ENCODE measurements at regions not wholly inside any gene's neighbourhood (a gene's known extent, or its start where the extent isn't known, plus 50 kb on each side); places are given as distances from the start of the nearest gene placed in this dataset.

GRCh38 chr6:170075659-170076223 lies 215.1 kb downstream of the DLL1 start:
- no peaks in the 10 kb centered on the region for H3K27me3 ChIP-seq (ENCODE audit: insufficient read depth, low read length)
- no peak overlapping the region for H3K4me3 ChIP-seq (ENCODE audit: low read length)
- no peak overlapping the region for H3K27ac ChIP-seq (ENCODE audit: low read depth, low read length)
- WGBS: 81% methylated on average over 19 of the region's 19 CpGs
- H3K36me3 ChIP-seq (ENCODE audit: insufficient read depth, low read length): no peaks in the 10 kb centered on the region
- H3K4me1 ChIP-seq (ENCODE audit: insufficient read depth, low read length): no peaks in the 10 kb centered on the region
- peaks cover 6% of the 10 kb centered on the region for H3K9me3 ChIP-seq (ENCODE audit: insufficient read depth, low read depth, low read length)
- H3K9ac ChIP-seq (ENCODE audit: low read depth, low read length): no peak overlapping the region

GRCh38 chr6:170074907-170075306 lies 216.0 kb downstream of the DLL1 start:
- WGBS: 96% methylated on average over 17 of the region's 17 CpGs
- H3K4me3 ChIP-seq (ENCODE audit: low read length): no peak overlapping the region
- no peaks in the 10 kb centered on the region for H3K27me3 ChIP-seq (ENCODE audit: insufficient read depth, low read length)
- H3K27ac ChIP-seq (ENCODE audit: low read depth, low read length): no peak overlapping the region
- H3K9ac ChIP-seq (ENCODE audit: low read depth, low read length): no peak overlapping the region
- H3K36me3 ChIP-seq (ENCODE audit: insufficient read depth, low read length): no peaks in the 10 kb centered on the region
- peaks cover 12% of the 10 kb centered on the region for H3K9me3 ChIP-seq (ENCODE audit: insufficient read depth, low read depth, low read length)
- H3K4me1 ChIP-seq (ENCODE audit: insufficient read depth, low read length): no peaks in the 10 kb centered on the region

GRCh38 chr6:170074435-170074834 lies 216.4 kb downstream of the DLL1 start:
- H3K4me3 ChIP-seq (ENCODE audit: low read length): no peak overlapping the region
- H3K9ac ChIP-seq (ENCODE audit: low read depth, low read length): no peak overlapping the region
- no peaks in the 10 kb centered on the region for H3K36me3 ChIP-seq (ENCODE audit: insufficient read depth, low read length)
- WGBS: 91% methylated on average over 6 of the region's 6 CpGs
- H3K27me3 ChIP-seq (ENCODE audit: insufficient read depth, low read length): no peaks in the 10 kb centered on the region
- H3K27ac ChIP-seq (ENCODE audit: low read depth, low read length): no peak overlapping the region
- H3K9me3 ChIP-seq (ENCODE audit: insufficient read depth, low read depth, low read length): peaks cover 16% of the 10 kb centered on the region
- H3K4me1 ChIP-seq (ENCODE audit: insufficient read depth, low read length): no peaks in the 10 kb centered on the region

- H3K4me3 ChIP-seq (ENCODE audit: low read length): no peak overlapping the region
- peaks cover 18% of the 10 kb centered on the region for H3K9me3 ChIP-seq (ENCODE audit: insufficient read depth, low read depth, low read length)
- no peak overlapping the region for H3K27ac ChIP-seq (ENCODE audit: low read depth, low read length)
- H3K27me3 ChIP-seq (ENCODE audit: insufficient read depth, low read length): no peaks in the 10 kb centered on the region
- H3K9ac ChIP-seq (ENCODE audit: low read depth, low read length): no peak overlapping the region
- H3K36me3 ChIP-seq (ENCODE audit: insufficient read depth, low read length): no peaks in the 10 kb centered on the region
- WGBS: 89% methylated on average over 13 of the region's 13 CpGs
- H3K4me1 ChIP-seq (ENCODE audit: insufficient read depth, low read length): no peaks in the 10 kb centered on the region
These were observed 217.0 kb downstream of the DLL1 start for GRCh38 chr6:170073846-170074245.

GRCh38 chr6:170072246-170072645 lies 218.6 kb downstream of the DLL1 start:
- H3K4me1 ChIP-seq (ENCODE audit: insufficient read depth, low read length): no peaks in the 10 kb centered on the region
- H3K27ac ChIP-seq (ENCODE audit: low read depth, low read length): no peak overlapping the region
- H3K9me3 ChIP-seq (ENCODE audit: insufficient read depth, low read depth, low read length): peaks cover 19% of the 10 kb centered on the region
- no peak overlapping the region for H3K4me3 ChIP-seq (ENCODE audit: low read length)
- WGBS: 94% methylated on average over 11 of the region's 11 CpGs
- H3K9ac ChIP-seq (ENCODE audit: low read depth, low read length): no peak overlapping the region
- no peaks in the 10 kb centered on the region for H3K27me3 ChIP-seq (ENCODE audit: insufficient read depth, low read length)
- no peaks in the 10 kb centered on the region for H3K36me3 ChIP-seq (ENCODE audit: insufficient read depth, low read length)

GRCh38 chr6:170069611-170070010 lies 221.3 kb downstream of the DLL1 start:
- Histone ChIP-seq H3K9ac (ENCODE audit: low read depth, low read length) (no peak overlapping the region), H3K27me3 (ENCODE audit: insufficient read depth, low read length) (no peaks in the 10 kb centered on the region), H3K36me3 (ENCODE audit: insufficient read depth, low read length) (no peaks in the 10 kb centered on the region), H3K4me3 (ENCODE audit: low read length) (no peak overlapping the region), H3K9me3 (ENCODE audit: insufficient read depth, low read depth, low read length) (peaks cover 19% of the 10 kb centered on the region), H3K4me1 (ENCODE audit: insufficient read depth, low read length) (no peaks in the 10 kb centered on the region), H3K27ac (ENCODE audit: low read depth, low read length) (no peak overlapping the region)
- 95% methylated on average over 1 of the region's 3 CpGs for WGBS

- Histone ChIP-seq H3K9ac (ENCODE audit: low read depth, low read length) (no peak overlapping the region), H3K4me3 (ENCODE audit: low read length) (no peak overlapping the region), H3K4me1 (ENCODE audit: insufficient read depth, low read length) (peaks cover 6% of the 10 kb centered on the region; the same call in 1 of the 2 replicates), H3K9me3 (ENCODE audit: insufficient read depth, low read depth, low read length) (peaks cover 19% of the 10 kb centered on the region), H3K27ac (ENCODE audit: low read depth, low read length) (no peak overlapping the region), H3K36me3 (ENCODE audit: insufficient read depth, low read length) (no peaks in the 10 kb centered on the region), H3K27me3 (ENCODE audit: insufficient read depth, low read length) (no peaks in the 10 kb centered on the region)
- WGBS: 90% methylated on average over 7 of the region's 7 CpGs
These were observed 222.4 kb downstream of the DLL1 start for GRCh38 chr6:170068496-170068895.

- Histone ChIP-seq H3K4me1 (ENCODE audit: insufficient read depth, low read length) (peaks cover 6% of the 10 kb centered on the region; the same call in 1 of the 2 replicates), H3K36me3 (ENCODE audit: insufficient read depth, low read length) (no peaks in the 10 kb centered on the region), H3K27me3 (ENCODE audit: insufficient read depth, low read length) (no peaks in the 10 kb centered on the region), H3K9me3 (ENCODE audit: insufficient read depth, low read depth, low read length) (peaks cover 19% of the 10 kb centered on the region), H3K9ac (ENCODE audit: low read depth, low read length) (no peak overlapping the region), H3K4me3 (ENCODE audit: low read length) (no peak overlapping the region), H3K27ac (ENCODE audit: low read depth, low read length) (no peak overlapping the region)
- 93% methylated on average over 12 of the region's 12 CpGs for WGBS
These were observed 222.9 kb downstream of the DLL1 start for GRCh38 chr6:170067923-170068360.

GRCh38 chr6:170067181-170067641 lies 223.7 kb downstream of the DLL1 start:
- Histone ChIP-seq H3K36me3 (ENCODE audit: insufficient read depth, low read length) (no peaks in the 10 kb centered on the region), H3K4me3 (ENCODE audit: low read length) (no peak overlapping the region), H3K9me3 (ENCODE audit: insufficient read depth, low read depth, low read length) (peaks cover 19% of the 10 kb centered on the region), H3K9ac (ENCODE audit: low read depth, low read length) (no peak overlapping the region), H3K27ac (ENCODE audit: low read depth, low read length) (no peak overlapping the region), H3K4me1 (ENCODE audit: insufficient read depth, low read length) (peaks cover 6% of the 10 kb centered on the region; the same call in 1 of the 2 replicates), H3K27me3 (ENCODE audit: insufficient read depth, low read length) (no peaks in the 10 kb centered on the region)
- 81% methylated on average over 18 of the region's 18 CpGs for WGBS

- Histone ChIP-seq H3K4me3 (ENCODE audit: low read length) (no peak overlapping the region), H3K9ac (ENCODE audit: low read depth, low read length) (no peak overlapping the region), H3K4me1 (ENCODE audit: insufficient read depth, low read length) (peaks cover 6% of the 10 kb centered on the region; the same call in 1 of the 2 replicates), H3K36me3 (ENCODE audit: insufficient read depth, low read length) (no peaks in the 10 kb centered on the region), H3K27me3 (ENCODE audit: insufficient read depth, low read length) (no peaks in the 10 kb centered on the region), H3K9me3 (ENCODE audit: insufficient read depth, low read depth, low read length) (peaks cover 19% of the 10 kb centered on the region), H3K27ac (ENCODE audit: low read depth, low read length) (no peak overlapping the region)
- 81% methylated on average over 8 of the region's 8 CpGs for WGBS
These were observed 224.2 kb downstream of the DLL1 start for GRCh38 chr6:170066679-170067078.

GRCh38 chr6:170063851-170064602 lies 226.9 kb downstream of the DLL1 start:
- H3K36me3 ChIP-seq (ENCODE audit: insufficient read depth, low read length): no peaks in the 10 kb centered on the region
- H3K4me3 ChIP-seq (ENCODE audit: low read length): no peak overlapping the region
- no peaks in the 10 kb centered on the region for H3K27me3 ChIP-seq (ENCODE audit: insufficient read depth, low read length)
- H3K9me3 ChIP-seq (ENCODE audit: insufficient read depth, low read depth, low read length): 0 out of 2 replicates have a peak, but pooled peaks cover 5% of the 10 kb centered on the region
- peaks cover 6% of the 10 kb centered on the region; the same call in 1 of the 2 replicates for H3K4me1 ChIP-seq (ENCODE audit: insufficient read depth, low read length)
- WGBS: 71% methylated on average over 16 of the region's 16 CpGs
- H3K27ac ChIP-seq (ENCODE audit: low read depth, low read length): no peak overlapping the region
- no peak overlapping the region for H3K9ac ChIP-seq (ENCODE audit: low read depth, low read length)

Data from HUES64 (cell line).